Peyer's patch (tissue), 4 donors: ENCODE measurements at regions not wholly inside any gene's neighbourhood (a gene's known extent, or its start where the extent isn't known, plus 50 kb on each side); places are given as distances from the start of the nearest gene placed in this dataset.
"Not testable (repeated sequence)": the region's sequence is repeated elsewhere in the genome, so short reads cannot be mapped to it uniquely, and the experiment has no call there.

Experiments
- DNase-seq, 3 donors: peaks; one replicate each; pipeline ENCODE4 v3.0.0-alpha.2; 2017 to 2019
- H3K27ac ChIP-seq, 4 donors: fragments of 200-600 bp; sonication (generic); one replicate each; pipeline ENCODE4 v1.5.1; 2016 to 2019
- H3K27me3 ChIP-seq, 2 donors: fragments of 200-600 bp; sonication (generic); one replicate each; pipeline ENCODE4 v1.5.1; 2019
- H3K36me3 ChIP-seq, 3 donors: fragments of 200-600 bp; sonication (generic); one replicate each; pipeline ENCODE4 v1.5.1; 2016 to 2019
- H3K4me1 ChIP-seq, 4 donors: fragments of 200-600 bp; sonication (generic); one replicate each; pipeline ENCODE4 v1.5.1; 2016 to 2019
- H3K4me3 ChIP-seq, 4 donors: fragments of 200-600 bp; sonication (generic); 1 replicate in 3 of 4; 2 replicates in 1 of 4; pipeline ENCODE4 v1.5.1; 2016 to 2019; ENCODE audit warnings: mild to moderate bottlenecking in 1 of 4
- H3K9me3 ChIP-seq, 4 donors: fragments of 200-600 bp; sonication (generic); one replicate each; pipeline ENCODE4 v1.5.1; 2016 to 2019; ENCODE audit warnings: mild to moderate bottlenecking in 1 of 4
- POLR2A ChIP-seq, 2 donors: fragments of 450-650 bp; IDR thresholded peaks; one replicate each; pipeline ENCODE4 v1.5.1; 2017; ENCODE audit warnings: antibody characterized with exemption in 2 of 2, mild to moderate bottlenecking in 2 of 2, moderate library complexity in 2 of 2
- TF ChIP-seq, protein P1 (sequence below), 6 experiments: fragments of 450-650 bp in 4 of 6; fragments of 200-600 bp in 2 of 6; sonication (generic) in 1 of 6; IDR thresholded peaks; one replicate each; pipeline ENCODE4 v1.5.1; 2017 to 2019; ENCODE audit warnings: antibody characterized with exemption in 6 of 6, mild to moderate bottlenecking in 3 of 6, moderate library complexity in 1 of 6

DNA sequence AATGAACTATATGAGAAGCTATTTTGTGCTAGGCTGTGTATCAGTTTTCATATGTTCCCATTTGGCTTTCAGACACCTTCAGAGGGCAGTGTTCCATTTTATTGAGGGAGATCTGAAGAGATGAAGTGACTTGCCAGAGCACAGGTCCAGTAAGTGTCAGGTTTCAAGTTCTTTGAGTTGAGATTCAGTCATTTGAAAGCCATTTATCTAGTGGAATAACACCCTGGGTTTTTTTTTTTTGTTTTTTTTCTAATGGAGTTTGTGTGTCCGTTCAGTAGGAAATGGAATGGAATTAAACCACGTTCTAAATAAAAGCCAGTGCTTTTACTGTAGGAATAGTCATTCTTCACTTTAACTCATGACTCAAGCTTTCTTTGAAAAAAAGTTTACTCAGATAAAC, 652.9 kb upstream of the USP24 start:
- Histone ChIP-seq H3K36me3 (no peaks in the 10 kb centered on the region), H3K27me3 (no peaks in the 10 kb centered on the region), H3K4me1 (no peaks in the 10 kb centered on the region), H3K9me3 (no peaks in the 10 kb centered on the region), H3K4me3 (no peak overlapping the region), H3K27ac (no peak overlapping the region)
- TF ChIP-seq POLR2A (IDR thresholded peaks at IDR 0.05): no peak
- TF ChIP-seq, protein P1, sequence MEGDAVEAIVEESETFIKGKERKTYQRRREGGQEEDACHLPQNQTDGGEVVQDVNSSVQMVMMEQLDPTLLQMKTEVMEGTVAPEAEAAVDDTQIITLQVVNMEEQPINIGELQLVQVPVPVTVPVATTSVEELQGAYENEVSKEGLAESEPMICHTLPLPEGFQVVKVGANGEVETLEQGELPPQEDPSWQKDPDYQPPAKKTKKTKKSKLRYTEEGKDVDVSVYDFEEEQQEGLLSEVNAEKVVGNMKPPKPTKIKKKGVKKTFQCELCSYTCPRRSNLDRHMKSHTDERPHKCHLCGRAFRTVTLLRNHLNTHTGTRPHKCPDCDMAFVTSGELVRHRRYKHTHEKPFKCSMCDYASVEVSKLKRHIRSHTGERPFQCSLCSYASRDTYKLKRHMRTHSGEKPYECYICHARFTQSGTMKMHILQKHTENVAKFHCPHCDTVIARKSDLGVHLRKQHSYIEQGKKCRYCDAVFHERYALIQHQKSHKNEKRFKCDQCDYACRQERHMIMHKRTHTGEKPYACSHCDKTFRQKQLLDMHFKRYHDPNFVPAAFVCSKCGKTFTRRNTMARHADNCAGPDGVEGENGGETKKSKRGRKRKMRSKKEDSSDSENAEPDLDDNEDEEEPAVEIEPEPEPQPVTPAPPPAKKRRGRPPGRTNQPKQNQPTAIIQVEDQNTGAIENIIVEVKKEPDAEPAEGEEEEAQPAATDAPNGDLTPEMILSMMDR (IDR thresholded peaks at IDR 0.05): no peak
- no peak for DNase-seq

DNA sequence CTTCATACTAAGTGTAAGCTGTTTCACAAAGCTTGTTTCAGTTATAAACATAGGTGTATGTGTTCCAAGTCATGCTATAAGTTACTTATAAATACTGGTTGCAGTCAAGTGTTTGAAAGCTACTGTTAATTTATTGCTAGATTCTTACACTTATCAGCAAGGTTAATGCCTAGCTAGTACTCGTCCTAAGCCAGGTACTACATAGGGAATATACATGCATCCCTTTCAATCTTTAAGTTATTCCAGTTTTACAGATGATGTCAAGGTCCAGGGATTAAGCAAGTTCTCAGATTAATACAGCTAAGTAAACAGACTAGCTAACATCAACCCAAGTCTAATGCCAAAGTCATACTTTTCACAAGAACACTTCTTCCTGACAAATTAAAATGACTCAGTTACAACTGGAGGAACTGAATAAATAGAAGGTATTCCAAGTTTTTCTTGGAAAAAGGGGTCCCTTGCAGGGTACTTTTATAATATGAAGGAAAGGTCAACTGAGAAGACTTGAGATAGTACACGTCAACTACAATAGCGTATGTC, 652.2 kb upstream of the USP24 start:
- no peaks in the 10 kb centered on the region for H3K4me1 ChIP-seq
- no peaks in the 10 kb centered on the region for H3K9me3 ChIP-seq
- no peak overlapping the region for H3K4me3 ChIP-seq
- TF ChIP-seq, protein P1 (IDR thresholded peaks at IDR 0.05): no peak
- TF ChIP-seq POLR2A (IDR thresholded peaks at IDR 0.05): no peak
- DNase-seq: no peak
- H3K27ac ChIP-seq: no peak overlapping the region
- H3K27me3 ChIP-seq: no peaks in the 10 kb centered on the region
- H3K36me3 ChIP-seq: no peaks in the 10 kb centered on the region

DNA sequence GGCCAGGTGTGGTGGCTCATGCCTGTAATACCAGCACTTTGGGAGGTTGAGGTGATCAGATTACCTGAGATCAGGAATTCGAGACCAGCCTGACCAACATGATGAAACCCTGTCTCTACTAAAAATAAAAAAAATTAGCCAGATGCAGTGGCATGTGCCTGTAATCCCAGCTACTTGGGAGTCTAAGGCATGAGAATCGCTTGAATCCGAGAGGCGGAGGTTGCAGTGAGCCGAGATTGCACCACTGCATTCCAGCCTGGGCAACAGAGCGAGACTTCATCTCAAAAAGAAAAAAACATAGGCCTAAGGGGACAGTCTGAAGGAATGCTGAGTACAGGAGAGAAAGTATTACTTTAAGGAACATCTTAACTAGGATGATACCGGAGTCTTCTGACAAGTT, 650.6 kb upstream of the USP24 start:
- not testable (repeated sequence) for DNase-seq, H3K4me1 ChIP-seq, H3K36me3 ChIP-seq, H3K4me3 ChIP-seq, H3K9me3 ChIP-seq, H3K27me3 ChIP-seq, H3K27ac ChIP-seq

DNA sequence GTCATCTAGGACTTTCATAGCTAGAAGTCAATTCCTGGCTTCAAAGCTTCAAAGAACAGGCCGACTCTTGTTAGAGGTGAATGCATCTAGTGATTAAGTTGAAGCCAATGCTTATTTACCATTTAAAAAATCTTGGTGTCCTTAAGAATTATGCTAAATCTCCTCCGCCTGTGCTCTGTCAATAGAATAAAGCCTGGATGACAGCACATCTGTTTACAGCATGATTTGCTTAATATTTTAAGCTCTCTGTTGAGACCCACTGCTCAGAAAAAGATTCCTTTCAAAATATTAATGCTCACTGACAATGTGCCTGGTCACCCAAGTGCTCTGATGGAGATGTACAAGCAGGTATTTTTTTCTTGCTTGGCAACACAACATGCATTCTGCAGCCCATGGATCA, 649.1 kb upstream of the USP24 start:
- no peaks in the 10 kb centered on the region for H3K36me3 ChIP-seq
- no peaks in the 10 kb centered on the region for H3K9me3 ChIP-seq
- TF ChIP-seq, protein P1 (IDR thresholded peaks at IDR 0.05): no peak
- TF ChIP-seq POLR2A (IDR thresholded peaks at IDR 0.05): no peak
- no peak for DNase-seq
- no peaks in the 10 kb centered on the region for H3K4me1 ChIP-seq
- H3K27me3 ChIP-seq: no peaks in the 10 kb centered on the region
- no peak overlapping the region for H3K27ac ChIP-seq
- no peak overlapping the region for H3K4me3 ChIP-seq

DNA sequence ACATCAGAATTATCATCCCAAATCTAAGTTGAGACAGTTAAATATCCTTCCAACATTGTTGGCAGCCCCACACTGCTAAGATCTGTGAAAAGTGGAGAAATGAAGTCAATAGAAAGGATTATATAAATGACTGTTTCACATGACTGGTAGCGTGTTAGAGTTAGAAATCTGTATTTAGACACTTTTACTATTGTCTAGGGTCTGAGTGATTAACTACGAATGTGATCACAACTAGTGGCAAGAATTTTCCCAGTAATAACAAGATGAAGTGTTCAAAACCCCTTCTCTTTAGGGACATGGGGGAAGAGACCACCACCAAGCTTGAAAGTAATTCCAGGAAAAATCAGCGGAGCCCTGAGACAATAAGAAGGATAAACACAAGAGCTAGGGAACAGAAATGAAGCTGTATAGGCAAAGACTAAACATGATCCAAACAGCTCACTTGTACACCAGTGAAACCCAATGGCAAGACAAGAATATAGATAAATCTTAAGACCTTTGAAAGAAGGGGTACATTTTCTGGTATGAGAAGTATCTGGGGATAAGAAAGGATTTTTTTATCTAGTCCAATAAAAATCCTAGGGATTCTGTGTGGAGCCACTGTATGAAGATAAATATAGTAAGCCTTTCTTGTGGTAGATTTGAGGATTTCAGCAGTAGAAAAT, 646.6 kb upstream of the USP24 start:
- H3K4me3 ChIP-seq: no peak overlapping the region
- H3K27ac ChIP-seq: no peak overlapping the region
- no peaks in the 10 kb centered on the region for H3K36me3 ChIP-seq
- no peaks in the 10 kb centered on the region for H3K27me3 ChIP-seq
- no peaks in the 10 kb centered on the region for H3K4me1 ChIP-seq
- no peak for DNase-seq
- TF ChIP-seq, protein P1 (IDR thresholded peaks at IDR 0.05): no peak
- no peak for TF ChIP-seq POLR2A (IDR thresholded peaks at IDR 0.05)
- no peaks in the 10 kb centered on the region for H3K9me3 ChIP-seq

DNA sequence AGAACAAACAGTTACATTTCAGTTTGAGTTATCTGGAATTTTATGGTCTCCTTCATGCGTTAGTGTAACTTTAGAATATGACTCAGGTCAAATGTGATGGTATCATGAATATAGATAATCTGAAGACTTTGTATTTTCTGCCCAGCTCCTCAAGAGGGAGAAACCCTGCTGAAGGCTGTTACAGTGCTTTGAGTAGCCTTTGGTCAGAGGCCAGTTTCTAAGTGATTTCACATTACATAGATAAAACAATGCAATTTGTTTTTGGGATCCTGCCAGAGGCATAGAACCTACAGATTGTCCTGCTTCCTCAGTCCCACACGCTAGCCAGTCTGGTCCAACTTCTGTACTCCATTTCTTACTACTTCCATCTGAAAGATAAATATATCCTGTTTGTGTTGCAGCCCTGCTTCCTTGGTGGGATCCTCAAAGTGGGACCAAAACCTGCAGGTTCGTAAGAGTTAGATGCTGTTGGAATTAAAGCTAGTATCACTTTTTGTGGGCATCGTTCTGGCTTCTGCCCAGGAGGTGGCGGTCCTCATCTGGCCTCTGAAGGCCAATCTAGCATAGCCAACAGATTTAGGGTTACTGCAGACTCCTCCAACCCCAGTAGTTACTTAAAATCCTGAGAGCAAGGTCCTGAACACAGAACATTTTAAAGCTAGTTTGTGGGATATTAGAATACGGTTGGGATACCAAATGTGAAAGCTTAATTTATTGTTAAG, 645.8 kb upstream of the USP24 start:
- DNase-seq: no peak
- H3K4me1 ChIP-seq: no peaks in the 10 kb centered on the region
- H3K9me3 ChIP-seq: no peaks in the 10 kb centered on the region
- TF ChIP-seq, protein P1 (IDR thresholded peaks at IDR 0.05): no peak
- no peak for TF ChIP-seq POLR2A (IDR thresholded peaks at IDR 0.05)
- no peaks in the 10 kb centered on the region for H3K36me3 ChIP-seq
- no peak overlapping the region for H3K4me3 ChIP-seq
- H3K27me3 ChIP-seq: no peaks in the 10 kb centered on the region
- no peak overlapping the region for H3K27ac ChIP-seq
